ENCODE measurements at regions not wholly inside any gene's neighbourhood (a gene's known extent, or its start where the extent isn't known, plus 50 kb on each side); places are given as distances from the start of the nearest gene placed in this dataset.

GRCh38 chr5:85476617-85477016 lies 1091.9 kb upstream of the EDIL3 start:
- TF ChIP-seq CTCF (IDR thresholded peaks at IDR 0.05 in 8 of 11, conservative IDR thresholded peaks at IDR 0.05 in 3 of 11): no peak
- TF ChIP-seq POLR2A (IDR thresholded peaks at IDR 0.05): no peak
